Type B pancreatic cell (in vitro differentiated cells): ENCODE measurements at regions not wholly inside any gene's neighbourhood (a gene's known extent, or its start where the extent isn't known, plus 50 kb on each side); places are given as distances from the start of the nearest gene placed in this dataset.

Experiments
- DNase-seq: peaks from one replicate; pipeline ENCODE4 v3.0.0; 2021; ENCODE audit warnings: mixed read lengths; ENCODE audit not compliant: unreplicated experiment; ENCODE audit errors: extremely low spot score
- H3K27ac Mint-ChIP-seq: 2 replicates; pipeline ENCODE4 v1.8.0; 2021; ENCODE audit warnings: mild to moderate bottlenecking, mixed read lengths
- H3K27me3 Mint-ChIP-seq: 2 replicates; pipeline ENCODE4 v1.8.0; 2021; ENCODE audit warnings: mixed read lengths
- H3K36me3 Mint-ChIP-seq: 2 replicates; pipeline ENCODE4 v1.8.0; 2021; ENCODE audit warnings: mixed read lengths
- H3K4me1 Mint-ChIP-seq: one replicate; pipeline ENCODE4 v1.8.0; 2021; ENCODE audit warnings: mixed read lengths; ENCODE audit not compliant: unreplicated experiment
- H3K4me3 Mint-ChIP-seq: 2 replicates; pipeline ENCODE4 v1.8.0; 2021; ENCODE audit warnings: mild to moderate bottlenecking, mixed read lengths
- H3K9me3 Mint-ChIP-seq: 2 replicates; pipeline ENCODE4 v1.8.0; 2021; ENCODE audit warnings: mixed read lengths
- TF ChIP-seq, protein P1 (sequence below): fragments of 200-600 bp; sonication (generic); conservative IDR thresholded peaks from 2 replicates; pipeline ENCODE4 v1.5.0; 2021; ENCODE audit warnings: antibody characterized with exemption, mild to moderate bottlenecking

DNA sequence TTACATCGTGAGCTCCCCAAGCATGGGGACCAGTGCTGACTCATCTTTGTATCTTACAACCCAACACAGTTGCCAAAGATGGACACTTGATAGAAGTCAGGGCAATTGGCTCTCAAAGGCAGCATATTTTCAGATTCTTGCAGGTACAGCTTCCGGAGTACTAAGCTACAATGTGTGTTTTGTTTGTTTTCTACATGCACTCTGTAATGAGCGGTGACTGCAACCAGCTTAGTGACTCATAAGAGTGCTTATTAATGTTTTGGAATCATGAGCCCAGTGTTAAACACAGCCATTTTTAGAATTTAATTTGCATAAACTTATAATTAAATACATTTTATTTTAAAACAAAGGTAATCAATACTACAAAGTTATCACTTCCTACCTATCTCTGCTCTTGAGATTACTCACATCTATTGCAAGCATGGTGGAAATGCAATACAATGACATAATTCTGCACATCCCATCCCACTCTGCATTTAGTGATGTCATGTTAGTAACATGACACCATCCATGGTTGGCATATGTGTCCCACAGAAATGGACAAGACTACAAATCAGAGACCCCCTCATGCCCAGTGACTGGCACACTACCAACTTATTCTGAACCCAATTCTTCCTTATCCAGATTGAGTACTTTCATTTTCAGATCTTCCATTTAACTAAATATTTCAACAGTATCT is 399.8 kb upstream of the ST6GAL2 start:
- TF ChIP-seq, protein P1, sequence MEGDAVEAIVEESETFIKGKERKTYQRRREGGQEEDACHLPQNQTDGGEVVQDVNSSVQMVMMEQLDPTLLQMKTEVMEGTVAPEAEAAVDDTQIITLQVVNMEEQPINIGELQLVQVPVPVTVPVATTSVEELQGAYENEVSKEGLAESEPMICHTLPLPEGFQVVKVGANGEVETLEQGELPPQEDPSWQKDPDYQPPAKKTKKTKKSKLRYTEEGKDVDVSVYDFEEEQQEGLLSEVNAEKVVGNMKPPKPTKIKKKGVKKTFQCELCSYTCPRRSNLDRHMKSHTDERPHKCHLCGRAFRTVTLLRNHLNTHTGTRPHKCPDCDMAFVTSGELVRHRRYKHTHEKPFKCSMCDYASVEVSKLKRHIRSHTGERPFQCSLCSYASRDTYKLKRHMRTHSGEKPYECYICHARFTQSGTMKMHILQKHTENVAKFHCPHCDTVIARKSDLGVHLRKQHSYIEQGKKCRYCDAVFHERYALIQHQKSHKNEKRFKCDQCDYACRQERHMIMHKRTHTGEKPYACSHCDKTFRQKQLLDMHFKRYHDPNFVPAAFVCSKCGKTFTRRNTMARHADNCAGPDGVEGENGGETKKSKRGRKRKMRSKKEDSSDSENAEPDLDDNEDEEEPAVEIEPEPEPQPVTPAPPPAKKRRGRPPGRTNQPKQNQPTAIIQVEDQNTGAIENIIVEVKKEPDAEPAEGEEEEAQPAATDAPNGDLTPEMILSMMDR, result no peak
- Mint-ChIP-seq H3K36me3 (no peaks in the 10 kb centered on the region), H3K4me1 (no peaks in the 10 kb centered on the region), H3K4me3 (no peak overlapping the region), H3K27me3 (no peaks in the 10 kb centered on the region), H3K27ac (no peak overlapping the region), H3K9me3 (no peaks in the 10 kb centered on the region)
- DNase-seq, result no peak

GRCh38 chr2:107290041-107290440 is 404.1 kb upstream of the ST6GAL2 start:
- no peaks in the 10 kb centered on the region for H3K27me3 Mint-ChIP-seq

GRCh38 chr2:107303964-107304363 is 418.0 kb upstream of the ST6GAL2 start:
- H3K27ac Mint-ChIP-seq, result no peak overlapping the region
- H3K4me3 Mint-ChIP-seq, result no peak overlapping the region
- H3K9me3 Mint-ChIP-seq, result no peaks in the 10 kb centered on the region
- no peak for DNase-seq
- TF ChIP-seq, protein P1, result no peak
- peaks cover 11% of the 10 kb centered on the region for H3K4me1 Mint-ChIP-seq
- H3K36me3 Mint-ChIP-seq, result no peaks in the 10 kb centered on the region
- H3K27me3 Mint-ChIP-seq, result peaks cover 14% of the 10 kb centered on the region

More at GRCh38 chr2:107290041-107290440, 404.1 kb upstream of the ST6GAL2 start:
- no peak overlapping the region for H3K27ac Mint-ChIP-seq
- H3K9me3 Mint-ChIP-seq, result no peaks in the 10 kb centered on the region
- H3K4me3 Mint-ChIP-seq, result no peak overlapping the region
- H3K36me3 Mint-ChIP-seq, result no peaks in the 10 kb centered on the region
- H3K4me1 Mint-ChIP-seq, result no peaks in the 10 kb centered on the region
- DNase-seq, result no peak
- TF ChIP-seq, protein P1, result no peak

DNA sequence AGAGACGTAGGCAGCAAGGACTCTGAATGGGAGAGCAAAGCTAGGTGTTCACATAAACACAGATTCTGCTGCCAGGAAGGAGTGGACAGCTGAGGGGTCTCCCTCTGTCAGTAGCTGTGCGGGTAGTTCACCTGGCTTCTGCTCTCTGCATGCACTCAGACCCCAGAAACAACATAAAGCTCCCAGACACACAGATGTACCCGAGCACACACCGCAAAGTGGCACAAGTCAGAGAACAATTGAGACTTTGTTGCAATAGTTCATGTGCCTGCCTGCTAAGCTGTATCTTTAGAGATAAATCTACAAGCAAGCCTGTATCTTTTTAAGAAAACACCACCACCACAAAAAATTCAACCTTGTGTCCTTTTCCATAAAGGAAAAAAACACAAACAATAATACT is 420.0 kb upstream of the ST6GAL2 start:
- TF ChIP-seq, protein P1, result no peak
- Mint-ChIP-seq H3K36me3 (no peaks in the 10 kb centered on the region), H3K27me3 (peaks cover 14% of the 10 kb centered on the region), H3K9me3 (no peaks in the 10 kb centered on the region), H3K4me3 (no peak overlapping the region), H3K27ac (no peak overlapping the region), H3K4me1 (peaks cover 11% of the 10 kb centered on the region)
- DNase-seq, result no peak

DNA sequence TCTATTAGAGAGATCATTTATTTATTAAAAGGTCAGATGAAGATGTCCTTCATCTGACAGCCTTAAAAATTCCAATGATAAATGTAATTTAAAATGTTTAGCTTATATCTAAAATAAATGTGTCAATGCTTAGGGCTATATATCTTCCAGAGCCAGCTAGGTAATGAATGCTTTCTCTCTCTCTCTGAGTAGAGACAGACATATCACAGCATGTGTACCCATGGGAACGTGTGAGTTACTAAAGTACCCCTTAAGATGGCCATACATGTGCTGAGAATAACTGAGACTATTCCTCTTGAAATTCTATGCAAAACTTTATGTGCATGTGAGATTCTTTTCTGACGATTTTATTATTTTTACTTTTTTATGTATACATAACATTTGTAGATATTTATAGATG is 420.9 kb upstream of the ST6GAL2 start:
- DNase-seq, result no peak
- H3K4me1 Mint-ChIP-seq, result peaks cover 13% of the 10 kb centered on the region
- TF ChIP-seq, protein P1, result no peak
- no peaks in the 10 kb centered on the region for H3K9me3 Mint-ChIP-seq
- H3K4me3 Mint-ChIP-seq, result no peak overlapping the region
- no peak overlapping the region for H3K27ac Mint-ChIP-seq
- peaks cover 14% of the 10 kb centered on the region for H3K27me3 Mint-ChIP-seq
- H3K36me3 Mint-ChIP-seq, result no peaks in the 10 kb centered on the region
